ENCODE measurements at regions not wholly inside any gene's neighbourhood (a gene's known extent, or its start where the extent isn't known, plus 50 kb on each side); places are given as distances from the start of the nearest gene placed in this dataset.
"Not testable (repeated sequence)": the region's sequence is repeated elsewhere in the genome, so short reads cannot be mapped to it uniquely, and the experiment has no call there.

DNA sequence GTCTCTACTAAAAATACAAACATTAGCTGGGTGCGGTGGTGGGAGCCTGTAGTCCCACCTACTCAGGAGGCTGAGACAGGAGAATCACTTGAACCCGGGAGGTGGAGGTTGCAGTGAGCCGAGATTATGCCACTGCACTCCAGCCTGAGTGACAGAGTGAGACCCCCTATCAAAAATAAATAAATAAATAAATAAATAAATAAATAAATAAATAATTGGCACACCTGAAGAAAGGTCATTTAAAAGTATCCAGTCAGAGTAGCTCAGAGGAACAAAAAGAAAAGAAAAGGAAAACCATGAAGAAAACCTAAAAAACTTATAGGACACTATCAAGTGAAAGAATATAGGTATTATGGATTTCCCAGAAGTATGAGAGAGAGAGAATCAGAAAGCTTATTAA lies 330.1 kb upstream of the AR start:
- DNase-seq = not testable (repeated sequence)

- no peak for DNase-seq
These were observed 335.9 kb upstream of the AR start for GRCh38 chrX:67207912-67208311.

DNA sequence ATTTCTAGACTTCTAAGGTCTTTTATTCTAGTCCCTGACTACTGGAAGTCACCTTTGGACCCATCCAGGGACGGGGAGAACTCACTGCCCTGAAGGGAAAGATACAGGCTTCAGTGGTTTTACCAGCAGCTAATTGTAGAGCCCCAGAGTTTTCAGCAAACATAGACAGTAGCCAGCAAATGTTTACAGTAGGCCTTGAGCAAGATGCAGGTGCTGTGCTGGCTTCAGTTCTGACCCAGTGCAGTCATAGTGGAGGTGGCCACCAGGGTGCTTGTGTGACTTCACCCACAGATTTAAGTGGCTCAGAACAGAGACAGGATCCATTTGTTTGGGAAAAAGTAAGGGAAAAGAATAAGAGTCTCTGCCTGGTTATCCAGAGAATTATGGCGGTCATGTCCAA lies 384.4 kb upstream of the AR start:
- no peak for DNase-seq

DNA sequence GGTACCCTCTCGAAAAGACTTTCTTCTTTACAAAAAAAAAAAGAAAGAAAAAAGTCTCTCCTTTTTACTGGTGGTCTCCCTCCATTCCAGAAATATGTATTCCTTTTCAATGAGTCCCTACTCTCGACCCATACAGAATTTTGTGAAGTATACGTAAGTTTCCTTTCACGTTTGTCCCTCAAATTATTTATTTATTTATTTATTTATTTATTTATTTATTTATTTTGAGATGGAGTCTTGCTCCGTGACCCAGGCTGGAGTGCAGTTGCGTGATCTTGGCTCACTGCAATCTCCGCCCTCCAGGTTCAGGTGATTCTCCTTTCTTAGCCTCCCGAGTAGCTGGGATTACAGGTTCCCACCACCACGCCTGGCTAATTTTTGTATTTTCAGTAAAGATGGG lies 429.2 kb upstream of the AR start:
- DNase-seq = no peak

DNA sequence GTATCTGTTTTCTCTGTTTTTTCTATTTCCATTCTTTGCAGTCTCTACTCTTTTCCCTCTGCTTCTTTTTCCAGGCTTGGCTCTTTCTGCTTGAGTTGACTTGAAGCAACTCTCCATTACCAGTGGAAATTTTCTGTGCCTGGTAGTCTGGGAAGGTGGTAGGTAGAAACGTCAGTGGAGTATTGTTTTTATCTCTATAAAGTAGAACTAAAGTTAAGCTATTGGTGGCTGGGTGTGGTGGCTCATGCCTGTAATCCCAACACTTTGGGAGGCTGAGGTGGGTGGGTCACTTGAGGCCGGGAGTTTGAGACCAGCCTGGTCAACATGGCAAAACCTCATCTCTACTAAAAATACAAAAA lies 438.1 kb upstream of the AR start:
- no peak for DNase-seq

DNA sequence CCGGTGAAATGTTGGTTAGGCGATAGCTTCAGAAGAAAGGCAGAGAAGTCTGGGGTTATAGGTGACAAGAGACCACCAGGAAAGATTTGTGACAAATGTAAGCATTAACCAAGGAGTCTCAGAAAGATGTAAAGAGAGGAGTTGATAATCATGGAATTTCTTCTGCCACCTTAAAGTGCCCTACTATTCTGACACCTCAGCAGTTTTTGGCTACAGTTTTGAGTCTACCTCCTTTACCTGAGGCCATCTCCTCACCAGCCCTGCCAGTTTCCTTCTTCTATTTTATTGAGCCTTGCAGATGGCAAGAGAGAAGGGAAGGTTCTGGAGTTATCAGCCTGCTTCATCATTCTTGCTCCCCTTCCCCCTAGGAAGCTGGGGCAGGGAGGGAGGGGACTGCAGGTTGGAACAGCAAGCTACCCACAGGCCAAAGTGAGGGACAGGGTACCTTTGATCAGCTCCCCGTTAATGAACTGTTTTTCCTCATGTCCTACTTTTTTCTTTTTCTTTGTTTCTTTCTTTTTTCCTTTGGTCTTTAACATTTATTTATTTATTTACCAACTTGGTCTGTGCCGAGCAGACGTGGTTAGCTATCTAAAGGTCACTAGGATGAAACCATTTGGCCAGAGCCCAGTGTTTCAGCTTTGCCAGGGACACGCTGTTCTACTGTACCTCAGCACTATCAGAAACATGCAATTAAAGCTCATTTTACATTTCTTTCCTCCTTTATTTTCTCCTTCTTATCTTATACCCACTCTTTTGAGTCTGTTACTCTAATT lies 438.7 kb upstream of the AR start:
- no peak for DNase-seq

DNA sequence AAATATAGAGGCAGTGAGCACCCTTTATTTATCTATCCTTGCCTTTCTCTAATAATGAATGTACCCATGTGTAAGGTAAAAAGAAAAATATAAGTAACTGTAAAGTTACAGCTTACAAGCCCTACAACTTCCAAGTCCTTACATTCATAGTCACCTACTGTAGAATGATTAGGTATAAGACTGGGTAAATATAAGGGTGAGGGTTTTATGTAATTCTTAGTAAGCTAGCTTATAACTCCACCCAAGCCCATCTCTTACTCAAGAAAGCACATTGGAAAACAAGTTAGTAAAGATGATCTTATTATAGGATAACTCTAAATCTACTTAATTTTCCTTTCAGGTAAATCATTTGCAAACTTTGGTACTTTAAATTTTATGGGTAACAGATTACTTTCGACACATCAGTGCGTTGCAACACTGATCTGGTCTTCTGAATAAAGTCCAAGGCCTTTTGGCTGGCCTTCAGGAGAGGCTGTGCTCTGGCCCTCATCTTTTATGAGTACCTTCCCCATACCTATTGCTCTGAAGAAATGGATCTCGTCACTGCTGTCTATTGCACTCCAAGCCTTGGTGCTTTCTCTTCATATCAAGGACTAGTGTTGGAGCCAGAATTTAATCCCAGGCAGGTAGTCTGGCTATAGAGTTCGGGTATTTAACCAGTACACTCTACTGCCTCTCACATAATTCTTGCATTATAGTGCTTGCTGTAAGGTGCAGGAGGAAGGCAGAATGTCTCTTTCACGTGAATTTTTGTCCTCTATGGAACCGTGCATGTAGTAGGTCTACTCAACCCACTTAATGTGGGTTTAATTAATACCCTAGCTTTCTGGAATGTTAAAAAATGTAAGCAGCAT lies 443.6 kb upstream of the AR start:
- no peak for DNase-seq

DNA sequence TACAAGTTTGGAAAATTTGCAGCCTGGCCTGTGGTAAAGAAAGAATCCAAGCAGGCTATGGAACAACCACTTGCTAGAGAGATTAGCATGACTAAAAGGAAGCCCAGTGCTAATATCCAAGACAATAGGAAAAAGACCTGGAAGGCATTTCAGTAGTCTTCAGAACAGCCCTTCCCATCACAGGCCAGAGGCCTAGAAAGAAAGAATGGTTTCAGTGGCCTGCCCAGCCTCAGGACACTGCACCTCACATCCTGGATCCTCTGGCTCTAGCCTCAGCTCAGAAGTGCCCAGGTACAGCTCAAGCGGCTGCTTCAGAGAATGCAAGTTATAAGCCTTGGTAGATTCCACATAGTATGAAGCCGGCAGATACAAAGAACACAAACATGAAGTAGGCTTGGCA lies 449.8 kb upstream of the AR start:
- DNase-seq = no peak

DNA sequence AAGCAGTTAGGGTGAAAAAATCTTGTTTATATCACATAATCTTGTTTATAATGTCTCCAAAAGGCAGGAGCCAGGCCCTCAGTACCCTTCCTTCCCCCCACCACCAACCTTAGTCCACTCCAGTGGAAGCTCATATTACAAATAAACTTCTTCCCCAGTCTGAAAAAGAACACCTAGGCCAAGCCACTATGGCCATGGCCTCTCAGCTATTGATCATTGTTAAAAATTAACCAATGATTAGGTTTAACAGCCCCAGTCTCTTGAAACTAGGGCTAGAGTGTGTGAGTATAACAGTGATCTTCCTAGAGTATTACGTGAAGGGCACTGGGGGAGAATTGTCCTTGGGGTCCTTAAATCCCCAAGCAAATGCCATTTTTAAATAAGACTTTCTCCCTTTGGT lies 411.9 kb upstream of the EDA2R start:
- DNase-seq = no peak

- DNase-seq = no peak
These were observed 406.0 kb upstream of the EDA2R start for GRCh38 chrX:67044866-67045265.

DNA sequence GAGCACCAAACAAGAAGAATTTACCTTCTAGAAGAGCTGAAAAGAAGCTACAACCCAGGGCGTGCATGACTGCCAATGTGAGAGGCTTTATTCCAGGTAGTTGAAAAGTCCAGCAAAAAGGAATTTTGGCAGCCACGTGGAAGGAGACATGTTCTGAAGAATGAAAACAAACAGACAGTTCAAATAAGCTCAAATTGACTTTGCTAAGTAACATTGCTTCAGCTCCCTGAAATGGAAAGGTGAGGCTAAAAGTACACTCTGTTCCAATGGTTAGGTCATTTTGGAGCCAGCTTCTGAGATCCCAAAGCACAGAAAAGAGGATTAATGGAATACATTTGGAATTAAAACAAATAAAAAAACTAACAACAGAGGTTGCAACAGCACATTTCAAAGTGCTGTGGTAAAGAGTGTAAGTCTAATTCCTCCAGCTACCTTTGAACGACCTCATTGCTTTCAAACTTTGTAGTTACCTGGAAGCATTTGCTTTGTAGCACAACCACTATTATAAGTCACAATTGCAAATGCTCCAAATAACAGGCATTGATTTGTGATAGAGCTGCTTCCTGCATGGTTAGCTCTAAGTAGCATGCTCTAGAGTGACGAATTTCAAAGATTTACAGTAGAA lies 405.3 kb upstream of the EDA2R start:
- no peak for DNase-seq

DNA sequence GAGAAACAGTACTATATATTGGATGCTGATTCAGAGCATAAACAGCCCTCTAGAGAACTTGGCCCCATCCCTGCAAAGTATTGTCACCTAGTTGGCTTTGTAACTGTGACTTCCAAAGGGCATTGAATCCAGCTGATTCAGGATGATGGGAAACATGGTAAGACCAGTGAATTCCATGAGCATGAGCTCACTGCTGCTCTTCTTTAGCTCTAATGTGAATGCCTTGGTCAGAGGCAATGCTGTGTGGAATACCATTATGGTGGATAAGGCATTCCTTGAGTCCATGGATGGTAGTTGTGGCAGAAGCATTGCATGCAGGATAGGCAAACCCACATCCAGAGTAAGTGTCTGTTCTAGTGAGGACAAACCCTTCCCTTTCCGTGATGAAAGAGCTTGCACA lies 365.6 kb upstream of the EDA2R start:
- no peak for DNase-seq

- DNase-seq = no peak
These were observed 355.9 kb upstream of the EDA2R start for GRCh38 chrX:66994729-66995128.

DNA sequence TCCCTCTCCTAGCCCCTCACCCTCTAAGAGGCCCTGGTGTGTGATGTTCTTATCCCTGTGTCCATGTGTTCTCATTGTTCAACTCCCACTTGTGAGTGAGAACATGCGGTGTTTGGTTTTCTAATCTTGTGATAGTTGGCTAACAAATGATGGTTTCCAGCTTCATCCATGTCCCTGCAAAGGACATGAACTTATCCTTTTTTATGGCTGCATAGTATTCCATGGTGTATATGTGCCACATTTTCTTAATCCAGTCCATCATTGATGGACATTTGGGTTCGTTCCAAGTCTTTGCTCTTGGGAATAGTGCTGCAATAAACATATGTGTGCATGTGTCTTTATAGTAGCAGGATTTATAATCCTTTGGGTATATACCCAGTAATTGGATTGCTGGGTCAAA lies 353.2 kb upstream of the EDA2R start:
- not testable (repeated sequence) for DNase-seq

DNA sequence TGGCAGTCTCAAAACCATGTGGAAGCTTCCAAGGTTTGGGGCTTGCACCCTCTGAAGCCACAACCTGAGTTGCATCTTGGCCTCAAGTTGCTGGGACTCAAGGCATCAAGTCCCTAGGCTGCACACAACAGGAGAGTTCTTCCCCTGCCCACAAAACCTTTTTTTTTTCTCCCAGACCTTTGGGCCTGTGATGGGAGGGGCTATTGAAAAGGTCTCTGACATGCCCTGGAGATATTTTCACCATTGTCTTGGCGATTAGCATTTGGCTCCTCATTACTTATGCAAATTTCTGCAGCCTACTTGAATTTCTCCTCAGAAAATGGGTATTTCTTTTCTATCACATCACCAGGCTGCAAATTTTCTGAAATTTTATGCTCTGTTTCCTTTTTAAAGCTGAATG lies 349.5 kb upstream of the EDA2R start:
- DNase-seq = no peak

GRCh38 chrX:66961665-66962064 lies 322.8 kb upstream of the EDA2R start:
- no peak for DNase-seq

DNA sequence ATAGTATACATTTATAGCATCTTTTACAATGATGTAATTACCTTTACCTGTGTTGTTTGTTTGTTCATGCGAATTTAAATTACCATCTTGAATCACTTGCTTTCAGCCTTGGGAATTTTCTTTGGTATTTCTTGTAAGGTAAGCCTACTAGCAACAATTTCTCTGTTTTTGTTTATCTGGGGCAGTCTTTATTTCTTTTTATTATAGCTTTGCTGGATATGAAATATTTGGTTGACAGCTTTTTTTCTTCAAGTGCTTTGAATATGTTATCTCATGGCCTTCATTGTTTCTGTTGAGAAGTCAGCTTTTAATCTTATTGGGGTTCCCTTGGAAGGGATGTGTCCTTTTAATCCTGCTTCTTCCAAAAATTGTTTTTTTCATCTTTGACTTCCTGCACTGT lies 292.8 kb upstream of the EDA2R start:
- DNase-seq = no peak

DNA sequence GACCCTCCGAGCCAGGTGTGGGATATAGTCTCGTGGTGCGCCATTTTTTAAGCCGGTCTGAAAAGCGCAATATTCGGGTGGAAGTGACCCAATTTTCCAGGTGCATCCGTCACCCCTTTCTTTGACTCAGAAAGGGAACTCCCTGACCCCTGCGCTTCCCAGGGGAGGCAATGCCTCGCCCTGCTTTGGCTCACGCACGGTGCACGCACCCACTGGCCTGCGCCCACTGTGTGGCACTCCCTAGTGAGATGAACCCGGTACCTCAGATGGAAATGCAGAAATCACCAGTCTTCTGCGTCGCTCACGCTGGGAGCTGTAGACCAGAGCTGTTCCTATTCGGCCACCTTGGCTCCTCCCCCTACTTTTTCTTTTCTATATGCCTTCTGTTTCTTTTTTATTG lies 291.6 kb upstream of the EDA2R start:
- not testable (repeated sequence) for DNase-seq

- DNase-seq = no peak
These were observed 281.4 kb upstream of the EDA2R start for GRCh38 chrX:66920296-66920695.

- DNase-seq = no peak
These were observed 280.5 kb upstream of the EDA2R start for GRCh38 chrX:66919280-66919832.

GRCh38 chrX:66918511-66918910 lies 279.6 kb upstream of the EDA2R start:
- DNase-seq = no peak

DNA sequence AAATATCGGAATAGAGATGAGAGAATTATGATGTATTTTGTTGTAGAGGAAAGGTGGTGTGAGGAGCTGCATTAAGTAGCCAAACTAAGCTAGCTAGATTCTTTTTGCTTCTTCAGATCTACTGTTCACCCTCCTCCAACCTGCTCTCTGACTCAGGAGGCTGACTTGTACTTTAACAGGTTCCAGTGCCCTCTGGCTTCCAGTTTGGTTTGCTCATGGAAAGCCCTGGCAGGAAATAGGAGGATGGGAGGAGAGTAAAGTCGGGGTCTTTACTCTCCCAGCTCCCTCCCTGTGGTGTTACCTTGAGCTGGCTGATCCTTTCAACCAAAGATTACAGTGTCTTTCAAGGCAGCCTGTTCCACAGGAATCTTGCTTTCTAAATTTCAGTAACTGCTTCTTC lies 277.0 kb upstream of the EDA2R start:
- DNase-seq = no peak

- DNase-seq = no peak
These were observed 275.2 kb upstream of the EDA2R start for GRCh38 chrX:66914080-66914479.

GRCh38 chrX:66912417-66912816 lies 273.5 kb upstream of the EDA2R start:
- DNase-seq = no peak
